Adipocyte (in vitro differentiated cells): ENCODE measurements at regions not wholly inside any gene's neighbourhood (a gene's known extent, or its start where the extent isn't known, plus 50 kb on each side); places are given as distances from the start of the nearest gene placed in this dataset.
"Not testable (repeated sequence)": the region's sequence is repeated elsewhere in the genome, so short reads cannot be mapped to it uniquely, and the experiment has no call there.

ENCODE experiments used
- DNase-seq: peaks from one replicate; pipeline ENCODE4 v3.0.0-alpha.2; 2015; ENCODE audit warnings: low read depth
- H3K27me3 ChIP-seq: replicated peaks from 2 replicates; pipeline ENCODE4 v1.7.0; 2013; ENCODE audit warnings: mild to moderate bottlenecking, low read length, moderate library complexity; ENCODE audit not compliant: control insufficient read depth, insufficient read depth
- H3K36me3 ChIP-seq: 2 replicates; pipeline ENCODE4 v1.7.0; 2013; ENCODE audit warnings: low read length, mild to moderate bottlenecking, moderate library complexity; ENCODE audit not compliant: control insufficient read depth, insufficient read depth, severe bottlenecking
- H3K4me1 ChIP-seq: 2 replicates; pipeline ENCODE4 v1.7.0; 2013; ENCODE audit warnings: mild to moderate bottlenecking, low read length, moderate library complexity; ENCODE audit not compliant: control insufficient read depth, insufficient read depth
- H3K4me3 ChIP-seq: 2 replicates; pipeline ENCODE4 v1.7.0; 2013; ENCODE audit warnings: mild to moderate bottlenecking, low read length, moderate library complexity
- H3K9ac ChIP-seq: 2 replicates; pipeline ENCODE4 v1.7.0; 2013; ENCODE audit warnings: mild to moderate bottlenecking, low read length, moderate library complexity
- H3K9me3 ChIP-seq: 2 replicates; pipeline ENCODE4 v1.7.0; 2013; ENCODE audit warnings: mild to moderate bottlenecking, low read length, moderate library complexity; ENCODE audit not compliant: control insufficient read depth

DNA sequence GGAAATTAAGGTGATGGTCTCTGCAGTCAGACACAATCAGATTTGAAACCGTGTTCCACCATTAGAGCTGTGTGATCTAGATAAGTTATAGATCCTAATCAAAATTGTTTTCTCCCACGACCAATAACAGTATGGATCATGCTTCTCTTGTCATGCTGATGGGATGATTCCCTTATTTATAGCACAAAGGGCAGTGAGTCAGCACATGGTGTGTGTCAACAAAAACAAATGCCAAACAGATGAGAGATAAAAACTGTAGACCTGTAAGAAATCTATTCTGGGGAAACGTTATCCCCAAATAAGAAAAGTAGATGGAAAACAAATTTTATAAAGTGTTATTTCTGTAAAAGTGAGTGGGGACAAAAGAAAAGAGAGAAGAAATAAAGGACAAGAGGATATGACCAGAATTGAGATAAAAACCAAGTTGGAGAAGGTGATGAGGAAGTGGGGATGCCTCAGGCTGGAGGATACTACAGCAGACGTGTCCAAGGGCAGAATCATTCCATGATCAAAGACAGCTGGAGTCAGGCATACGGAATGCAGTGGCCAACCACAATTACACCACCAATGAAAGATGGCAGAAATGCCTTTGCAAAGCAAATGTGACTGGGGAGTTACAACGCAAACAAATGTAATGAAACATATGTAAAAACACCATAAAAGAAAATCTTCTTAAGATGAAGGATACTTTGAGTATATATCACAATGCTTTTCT, 377.8 kb upstream of the PRKX start:
- H3K36me3 ChIP-seq: no peaks in the 10 kb centered on the region
- DNase-seq: no peak
- H3K9me3 ChIP-seq: no peaks in the 10 kb centered on the region
- H3K27me3 ChIP-seq: no peaks in the 10 kb centered on the region
- no peaks in the 10 kb centered on the region for H3K4me1 ChIP-seq
- H3K9ac ChIP-seq: no peak overlapping the region
- no peak overlapping the region for H3K4me3 ChIP-seq

DNA sequence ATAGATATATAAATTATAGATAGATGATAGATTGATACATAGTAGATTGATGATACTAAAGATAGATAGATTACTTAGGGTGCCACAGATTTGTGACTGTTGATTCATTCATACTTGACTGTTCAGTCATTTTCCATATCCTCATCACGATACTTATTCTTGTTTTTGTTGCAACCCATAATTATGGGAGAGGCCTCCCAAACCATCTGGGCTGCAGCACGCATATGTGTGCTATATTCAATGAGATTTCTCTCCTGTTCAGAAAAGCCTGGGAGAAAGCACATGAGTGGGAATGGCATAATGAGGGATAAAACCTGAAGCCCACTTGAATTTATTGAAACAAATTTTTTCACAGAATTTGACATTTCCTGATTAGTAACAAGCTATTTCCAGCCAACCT, 346.4 kb upstream of the PRKX start:
- Histone ChIP-seq H3K4me1 (no peaks in the 10 kb centered on the region), H3K4me3 (no peak overlapping the region), H3K36me3 (no peaks in the 10 kb centered on the region), H3K9me3 (peaks cover 11% of the 10 kb centered on the region), H3K27me3 (no peaks in the 10 kb centered on the region), H3K9ac (no peak overlapping the region)
- no peak for DNase-seq

DNA sequence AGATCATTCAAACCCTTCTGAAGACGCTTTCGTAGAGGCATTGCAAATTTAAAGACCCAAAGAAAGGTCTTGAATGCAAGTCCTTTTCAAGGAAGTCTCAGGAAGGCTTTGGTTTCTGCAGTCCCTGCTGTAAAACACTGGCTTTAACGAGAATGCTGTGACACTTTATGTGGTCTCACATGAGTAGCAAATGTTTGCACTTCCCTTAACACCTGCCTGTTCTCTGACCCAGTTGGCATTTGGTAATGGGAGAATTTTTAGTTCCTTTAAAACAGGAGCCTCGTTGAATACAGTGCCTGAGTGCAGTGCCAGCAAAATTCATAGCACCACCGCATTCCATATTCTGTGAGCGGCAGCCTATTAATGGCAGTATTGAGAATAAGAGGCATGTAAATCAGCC, 330.5 kb upstream of the PRKX start:
- no peaks in the 10 kb centered on the region for H3K36me3 ChIP-seq
- peaks cover 3% of the 10 kb centered on the region for H3K9me3 ChIP-seq
- DNase-seq: no peak
- H3K9ac ChIP-seq: no peak overlapping the region
- no peaks in the 10 kb centered on the region for H3K4me1 ChIP-seq
- no peaks in the 10 kb centered on the region for H3K27me3 ChIP-seq
- no peak overlapping the region for H3K4me3 ChIP-seq

DNA sequence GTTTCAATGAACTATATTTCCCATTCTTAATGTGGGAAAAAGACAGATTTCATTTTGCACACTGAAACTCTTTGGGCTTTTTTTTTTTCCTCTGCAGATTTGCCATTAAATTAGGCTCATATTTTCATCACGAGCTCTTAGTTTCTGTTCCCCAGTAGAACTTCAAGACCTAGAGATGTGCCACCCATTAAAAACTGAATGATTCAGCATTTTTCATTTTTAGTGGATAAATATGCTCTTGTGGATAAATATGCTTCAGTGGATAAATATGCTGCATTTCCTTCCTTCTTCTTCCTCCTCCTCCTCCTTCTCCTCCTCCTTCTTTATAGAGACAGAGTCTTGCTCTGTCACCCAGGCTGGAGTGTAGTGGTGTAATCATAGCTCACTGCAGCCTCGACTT, 322.4 kb upstream of the PRKX start:
- DNase-seq: no peak
- Histone ChIP-seq H3K4me1 (no peaks in the 10 kb centered on the region), H3K4me3 (no peak overlapping the region), H3K9me3 (no peaks in the 10 kb centered on the region), H3K27me3 (no peaks in the 10 kb centered on the region), H3K36me3 (no peaks in the 10 kb centered on the region), H3K9ac (no peak overlapping the region)

DNA sequence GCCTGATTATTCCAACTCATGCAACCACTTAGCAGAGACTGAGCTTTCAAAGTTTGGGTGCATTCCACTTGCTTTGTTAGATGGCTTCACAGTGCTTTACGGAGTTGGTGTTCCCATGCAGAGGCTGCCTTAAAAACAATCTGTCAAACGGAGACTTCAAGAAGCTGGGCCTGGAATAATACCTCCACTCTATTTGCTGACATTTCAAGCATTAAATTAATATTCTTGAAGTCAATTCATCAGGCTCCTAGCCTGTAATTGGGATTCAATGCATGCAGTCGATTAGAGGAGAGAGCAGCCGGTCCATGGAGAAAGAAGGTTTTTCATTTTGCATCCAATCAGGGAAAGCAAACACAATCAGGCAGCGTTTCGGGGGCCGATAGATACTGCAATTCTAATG, 314.7 kb upstream of the PRKX start:
- H3K4me1 ChIP-seq: no peaks in the 10 kb centered on the region
- H3K9ac ChIP-seq: no peak overlapping the region
- no peaks in the 10 kb centered on the region for H3K9me3 ChIP-seq
- H3K4me3 ChIP-seq: no peak overlapping the region
- no peaks in the 10 kb centered on the region for H3K36me3 ChIP-seq
- no peak for DNase-seq
- H3K27me3 ChIP-seq: no peaks in the 10 kb centered on the region

DNA sequence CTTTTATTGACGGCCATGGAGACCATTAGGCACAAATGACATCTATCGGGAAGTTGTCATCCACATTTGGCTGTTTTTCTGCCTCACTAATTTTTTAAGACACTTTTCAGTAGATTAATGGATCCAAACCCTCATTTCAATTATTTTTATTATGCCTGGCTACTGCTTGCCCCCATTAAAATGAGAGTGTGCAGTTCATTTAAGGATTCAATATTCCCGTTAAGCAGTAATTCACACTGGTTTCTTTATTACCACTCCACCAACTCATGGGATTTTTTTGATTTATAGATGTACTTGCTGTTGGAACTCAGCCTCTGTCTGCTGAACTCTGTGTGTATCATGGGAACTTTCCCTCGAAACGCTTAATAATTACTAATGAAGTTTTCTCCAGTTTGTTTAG, 291.8 kb upstream of the PRKX start:
- H3K4me1 ChIP-seq: no peaks in the 10 kb centered on the region
- no peak overlapping the region for H3K9ac ChIP-seq
- no peaks in the 10 kb centered on the region for H3K36me3 ChIP-seq
- H3K4me3 ChIP-seq: no peak overlapping the region
- no peaks in the 10 kb centered on the region for H3K9me3 ChIP-seq
- DNase-seq: no peak
- H3K27me3 ChIP-seq: no peaks in the 10 kb centered on the region

DNA sequence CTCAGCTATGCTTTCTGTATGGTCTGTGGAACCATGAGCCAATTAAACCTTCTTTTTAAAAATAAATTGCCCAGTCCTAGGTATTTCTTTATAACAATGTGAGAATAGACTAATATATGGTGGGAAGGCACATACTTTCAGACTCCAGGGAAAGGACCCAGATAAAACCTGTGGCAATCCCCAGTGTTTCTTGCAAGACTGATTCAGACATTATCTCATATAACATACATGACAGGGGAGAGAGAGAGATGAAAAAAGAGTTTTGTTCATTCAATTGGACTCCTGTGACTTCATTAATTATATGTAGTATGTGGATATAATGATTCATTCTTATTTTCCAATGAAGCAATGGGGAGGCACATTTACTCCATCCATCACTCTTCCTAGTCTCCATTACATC, 291.4 kb upstream of the PRKX start:
- no peak overlapping the region for H3K4me3 ChIP-seq

DNA sequence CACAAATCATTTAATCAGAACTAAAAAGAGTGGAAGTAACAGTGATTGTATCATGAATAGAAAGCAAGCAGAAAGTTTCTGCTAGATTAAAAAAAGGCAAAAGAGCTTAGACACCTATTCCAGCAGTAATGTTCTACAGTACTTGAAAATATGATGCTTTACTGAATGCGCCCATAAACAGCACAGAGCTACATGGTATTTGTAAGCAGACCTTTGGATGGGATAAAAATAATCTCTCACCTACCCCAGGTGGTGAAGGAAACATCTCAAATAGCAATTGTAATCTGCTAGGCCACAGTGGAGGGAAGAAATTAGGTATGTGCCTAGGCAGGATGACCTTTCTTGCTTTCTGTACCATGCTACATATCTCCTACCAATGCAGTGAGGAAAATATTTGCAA, 280.9 kb upstream of the PRKX start:
- Histone ChIP-seq H3K4me3 (no peak overlapping the region), H3K9ac (no peak overlapping the region), H3K36me3 (no peaks in the 10 kb centered on the region), H3K27me3 (no peaks in the 10 kb centered on the region), H3K9me3 (peaks cover 11% of the 10 kb centered on the region), H3K4me1 (no peaks in the 10 kb centered on the region)
- DNase-seq: no peak

More for the DNA sequence above, 291.4 kb upstream of the PRKX start:
- Histone ChIP-seq H3K27me3 (no peaks in the 10 kb centered on the region), H3K36me3 (no peaks in the 10 kb centered on the region), H3K9me3 (no peaks in the 10 kb centered on the region), H3K9ac (no peak overlapping the region), H3K4me1 (no peaks in the 10 kb centered on the region)
- DNase-seq: no peak

DNA sequence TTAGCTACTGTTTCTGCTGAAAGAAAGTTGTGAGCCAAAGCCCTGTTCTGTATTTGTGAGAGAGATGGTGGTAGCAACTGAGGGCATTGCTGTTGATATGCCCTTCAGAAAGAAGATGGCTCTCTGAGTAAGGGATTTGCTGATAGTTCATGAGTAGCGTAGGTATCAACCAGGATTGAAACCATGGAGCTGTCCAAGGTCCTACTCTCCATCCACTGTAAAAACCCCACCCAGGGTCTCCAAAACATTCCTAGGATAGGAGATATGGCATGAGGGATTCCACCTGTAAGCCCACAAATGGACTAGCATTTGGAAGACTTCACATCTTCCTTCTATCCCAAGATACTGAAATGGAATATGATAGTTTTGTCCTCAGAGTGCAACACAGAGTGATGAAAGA, 277.1 kb upstream of the PRKX start:
- Histone ChIP-seq H3K9me3 (peaks cover 8% of the 10 kb centered on the region), H3K36me3 (no peaks in the 10 kb centered on the region), H3K9ac (no peak overlapping the region), H3K4me3 (no peak overlapping the region), H3K4me1 (no peaks in the 10 kb centered on the region), H3K27me3 (no peaks in the 10 kb centered on the region)
- DNase-seq: no peak

DNA sequence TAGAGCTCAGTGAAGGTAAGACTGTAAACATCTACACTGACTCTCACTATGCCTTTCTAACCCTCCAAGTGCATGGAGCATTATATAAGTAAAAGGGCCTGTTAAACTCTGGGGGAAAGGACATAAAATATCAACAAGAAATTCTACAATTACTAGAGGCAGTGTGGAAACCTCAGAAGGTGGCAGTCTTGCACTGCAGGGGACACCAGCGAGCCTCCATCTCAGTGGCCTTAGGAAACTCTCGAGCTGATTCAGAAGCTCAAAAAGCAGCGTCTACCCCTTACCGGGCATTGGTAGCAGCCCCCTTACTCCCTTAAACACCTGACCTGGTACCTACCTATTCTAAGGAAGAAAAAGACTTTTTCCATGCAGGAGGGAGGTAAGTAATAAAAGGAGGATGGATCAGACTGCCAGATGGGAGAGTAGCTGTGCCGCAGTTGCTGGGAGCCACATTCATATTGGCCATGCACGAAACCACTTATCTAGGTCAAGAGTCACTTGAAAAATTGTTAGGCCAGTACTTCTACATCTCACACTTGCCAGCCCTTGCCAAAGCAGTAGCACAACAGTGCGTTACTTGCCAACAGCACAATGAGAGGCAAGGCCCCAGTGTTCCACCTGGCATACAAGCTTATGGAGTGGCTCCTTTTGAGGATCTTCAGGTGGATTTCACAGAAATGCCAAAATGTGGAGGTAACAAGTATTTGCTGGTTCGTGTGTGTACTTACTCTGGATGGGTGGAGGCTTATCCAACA, 258.8 kb upstream of the PRKX start:
- not testable (repeated sequence) for H3K27me3 ChIP-seq, H3K4me3 ChIP-seq, H3K9ac ChIP-seq, H3K4me1 ChIP-seq, H3K9me3 ChIP-seq, DNase-seq, H3K36me3 ChIP-seq

DNA sequence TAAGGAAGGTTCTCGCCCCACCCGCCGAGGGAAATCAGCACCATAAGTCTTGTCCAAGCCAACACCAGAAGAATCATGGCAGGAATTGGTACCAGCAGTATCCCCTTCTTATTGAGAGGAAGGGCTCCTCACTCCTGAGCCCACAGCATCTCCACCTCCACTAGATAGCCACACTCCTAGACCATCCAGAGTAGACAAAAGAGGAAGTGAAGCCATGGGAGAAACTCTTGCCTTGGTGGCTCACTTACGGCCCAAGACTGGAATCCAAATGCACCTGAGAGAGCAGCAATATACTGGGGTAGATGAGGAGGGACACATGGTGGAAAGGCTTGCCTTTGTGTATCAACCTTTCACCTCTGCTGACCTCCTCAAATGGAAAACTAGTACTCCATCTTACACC, 255.3 kb upstream of the PRKX start:
- no peaks in the 10 kb centered on the region for H3K36me3 ChIP-seq
- no peak for DNase-seq
- no peaks in the 10 kb centered on the region for H3K9me3 ChIP-seq
- H3K9ac ChIP-seq: no peak overlapping the region
- H3K4me3 ChIP-seq: no peak overlapping the region
- no peaks in the 10 kb centered on the region for H3K27me3 ChIP-seq
- H3K4me1 ChIP-seq: no peaks in the 10 kb centered on the region
